ENCODE measurements at regions not wholly inside any gene's neighbourhood (a gene's known extent, or its start where the extent isn't known, plus 50 kb on each side); places are given as distances from the start of the nearest gene placed in this dataset.

DNA sequence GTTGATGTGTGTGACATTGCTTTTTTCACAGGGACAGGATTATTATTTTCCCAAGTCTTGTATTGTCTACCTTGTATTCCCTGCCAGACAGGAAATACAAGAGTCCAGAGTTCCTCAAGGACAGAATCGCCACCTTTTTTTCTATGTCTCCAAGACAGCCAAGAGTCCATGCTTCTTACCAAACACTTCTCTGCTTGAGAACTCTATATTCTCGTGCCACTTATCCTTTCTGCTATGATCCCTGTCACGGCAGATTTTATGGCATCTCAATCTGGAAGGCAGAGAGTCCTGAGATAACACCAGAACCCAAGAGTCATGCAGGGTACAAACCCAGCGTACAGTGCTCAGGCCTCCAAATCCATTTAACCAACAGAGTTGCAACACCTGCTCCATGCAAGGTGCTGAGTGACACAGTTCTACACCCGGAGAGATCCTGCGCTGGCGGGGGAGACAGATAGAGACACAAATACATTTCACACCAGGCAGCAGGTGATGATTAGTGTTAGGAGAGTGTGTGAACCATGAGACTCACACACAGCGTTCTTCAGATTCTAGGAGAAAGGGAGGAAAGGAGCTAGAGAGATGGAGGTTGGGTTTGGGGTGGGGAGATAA lies 107.6 kb downstream of the NAV1 start:
- no peak for FAIRE-seq
- Histone ChIP-seq H3K27ac (ENCODE audit: low read depth, low read length) (no peak overlapping the region), H2BK120ac (replicated peaks; ENCODE audit: low read depth, low read length) (no peak overlapping the region), H2AK5ac (ENCODE audit: low read depth, low read length) (no peak overlapping the region), H2BK5ac (ENCODE audit: low read depth, low read length) (no peak overlapping the region), H3K56ac (replicated peaks; ENCODE audit: insufficient read length, low read depth, low read length) (no peak overlapping the region), H2BK12ac (ENCODE audit: low read depth, low read length) (no peak overlapping the region), H2BK20ac (ENCODE audit: low read length) (no peak overlapping the region), H3K36me3 (ENCODE audit: control insufficient read depth in 2 of 4, insufficient read depth in 4 of 4, low read length in 3 of 4) (no peaks in the 10 kb centered on the region), H3K14ac (ENCODE audit: insufficient read length) (no peak overlapping the region), H2BK15ac (ENCODE audit: low read length) (no peak overlapping the region), H3K23ac (ENCODE audit: insufficient read length) (no peak overlapping the region), H3K79me1 (ENCODE audit: low read depth, low read length) (peaks cover 6% of the 10 kb centered on the region; the same call in 1 of the 2 replicates), H3K4me3 (ENCODE audit: extremely low read depth in 1 of 4, insufficient read depth in 2 of 4, low read depth in 3 of 4, low read length in 4 of 4) (no peak overlapping the region), H3K27me3 (replicated peaks in 1 of 4; ENCODE audit: control insufficient read depth in 3 of 4, extremely low read depth in 1 of 4, insufficient read depth in 3 of 4, low read length in 3 of 4) (peaks cover 0 to 22% (median 19%) of the 10 kb centered on the region in 4 experiments; a peak in 5 of 7 replicates), H2AFZ (ENCODE audit: low read length) (no peak overlapping the region), H3K4ac (replicated peaks; ENCODE audit: insufficient read length, low read depth, low read length) (no peak overlapping the region), H3K18ac (ENCODE audit: extremely low read depth, low read length) (no peak overlapping the region), H4K20me1 (replicated peaks in 1 of 2; ENCODE audit: control insufficient read depth in 1 of 2, insufficient read depth in 2 of 2, low read length in 2 of 2) (peaks cover 3 to 12% of the 10 kb centered on the region in 2 experiments), H3K4me1 (replicated peaks in 1 of 4; ENCODE audit: control insufficient read depth in 3 of 4, insufficient read depth in 4 of 4, low read length in 3 of 4) (peaks cover 4 to 27% (median 18%) of the 10 kb centered on the region in 4 experiments), H4K5ac (ENCODE audit: insufficient read length, low read depth, low read length) (no peak overlapping the region), H3K79me2 (ENCODE audit: control insufficient read depth in 1 of 2, insufficient read depth in 2 of 2, low read length in 2 of 2) (peaks cover 0 to 9% of the 10 kb centered on the region in 2 experiments; a peak in 1 of 4 replicates), H3K9ac (replicated peaks in 1 of 4; ENCODE audit: extremely low read depth in 1 of 4, low read depth in 3 of 4, low read length in 3 of 4) (no peak overlapping the region), H3K4me2 (ENCODE audit: insufficient read depth in 1 of 2, low read depth in 2 of 2, low read length in 2 of 2) (peak overlapping the region in 1 of 2 experiments; percentile 100; a peak in 1 of 4 replicates), H3K9me3 (ENCODE audit: insufficient read depth in 2 of 2, low read depth in 1 of 2, low read length in 1 of 2) (no peaks in the 10 kb centered on the region), H3K23me2 (ENCODE audit: low read depth, low read length) (peaks cover 22% of the 10 kb centered on the region), H4K91ac (replicated peaks; ENCODE audit: insufficient read length, low read length) (no peak overlapping the region), H4K8ac (ENCODE audit: extremely low read depth, insufficient read depth, low read length) (no peak overlapping the region)
- WGBS, 2 experiments (ENCODE audit: extremely low coverage in 1 of 2, insufficient coverage in 1 of 2, insufficient read length in 1 of 2, insufficient replicate concordance in 2 of 2, low coverage in 1 of 2, low lambda C conversion rate in 2 of 2, missing lambda C conversion rate in 1 of 2), result 89% methylated on average over 8 of the region's 8 CpGs; no CpG with 5 or more reads in 1 of the 2 experiments
- DNase-seq (ENCODE audit: low read depth in 1 of 2, low spot score in 2 of 2), result no peak
- ChIA-PET CTCF (ENCODE audit: partially characterized antibody) (interaction anchor here (0.6 to 4.5 kb wide), 3 partner anchors 21 to 86 kb away, joined by 3 to 28 read pairs (median 3); no protein-coding TSS in a partner anchor), POLR2A (ENCODE audit: partially characterized antibody) (no interaction called here)
- TF ChIP-seq GTF2F1 (IDR thresholded peaks at IDR 0.05; ENCODE audit: borderline replicate concordance, low read depth, low read length), result no peak
- TF ChIP-seq POU5F1 (IDR thresholded peaks at IDR 0.05; ENCODE audit: low read depth, low read length), result no peak

Data from H1 (cell line).